Spleen (tissue), 7 donors: ENCODE measurements at regions not wholly inside any gene's neighbourhood (a gene's known extent, or its start where the extent isn't known, plus 50 kb on each side); places are given as distances from the start of the nearest gene placed in this dataset.

ENCODE experiments used
- CTCF ChIP-seq, 11 experiments: fragments of 200-600 bp in 7 of 11; fragments of 450-650 bp in 4 of 11; sonication (generic) in 4 of 11; IDR thresholded peaks in 8 of 11; conservative IDR thresholded peaks in 3 of 11; 1 replicate in 7 of 11; 2 replicates in 4 of 11; pipeline versions ENCODE4 v1.4.0 to v1.8.0; 2016 to 2021; ENCODE audit warnings: antibody characterized with exemption in 11 of 11, inconsistent platforms in 4 of 11, mild to moderate bottlenecking in 1 of 11
- POLR2A ChIP-seq, 3 donors: fragments of 450-650 bp; IDR thresholded peaks; one replicate each; pipeline ENCODE4 v1.5.1; 2017; ENCODE audit warnings: antibody characterized with exemption in 3 of 3, mild to moderate bottlenecking in 1 of 3
- donor health status: DM: no; HTN: no; CAD: no; lungs with moderate emphysema.
- donor health status: DM: no; HTN: no; CAD: no.
- donor health status: DM: no; HTN: no; CAD: no.

GRCh38 chr14:82935691-82936090 is 1402.0 kb upstream of the SEL1L start:
- TF ChIP-seq CTCF (IDR thresholded peaks at IDR 0.05 in 8 of 11, conservative IDR thresholded peaks at IDR 0.05 in 3 of 11) (no peak), POLR2A (IDR thresholded peaks at IDR 0.05) (no peak)
